CD4-positive, CD25-positive, alpha-beta regulatory T cell (primary cell): ENCODE measurements at regions not wholly inside any gene's neighbourhood (a gene's known extent, or its start where the extent isn't known, plus 50 kb on each side); places are given as distances from the start of the nearest gene placed in this dataset.

Source experiments
- ATAC-seq, 2 donors: fragments of 150-1000 bp; cut with Tn5 transposase; one replicate each; pipeline ENCODE4 v1.10.0; 2021; ENCODE audit warnings: low read depth in 2 of 2, moderate number of reproducible peaks in 2 of 2, moderate library complexity in 1 of 2
- DNase-seq, 3 donors: peaks; one replicate each; pipeline versions ENCODE4 v3.0.0 to v3.0.0-alpha.2; 2012 to 2022; ENCODE audit warnings: mixed read lengths in 1 of 3
- H3K27ac ChIP-seq: one replicate; pipeline ENCODE4 v1.7.0; 2013; ENCODE audit warnings: mild to moderate bottlenecking, low read length; ENCODE audit not compliant: insufficient read depth, poor library complexity, severe bottlenecking
- H3K27me3 ChIP-seq: one replicate; pipeline ENCODE4 v1.7.0; 2013; ENCODE audit warnings: low read length; ENCODE audit not compliant: control insufficient read depth, insufficient read depth
- H3K36me3 ChIP-seq: one replicate; pipeline ENCODE4 v1.7.0; 2013; ENCODE audit warnings: mild to moderate bottlenecking, low read length, moderate library complexity; ENCODE audit not compliant: control insufficient read depth, insufficient read depth
- H3K4me1 ChIP-seq: 2 replicates; pipeline ENCODE4 v1.7.0; 2013; ENCODE audit warnings: mild to moderate bottlenecking, low read length; ENCODE audit not compliant: insufficient read depth, control insufficient read depth, poor library complexity, severe bottlenecking
- H3K4me3 ChIP-seq: one replicate; pipeline ENCODE4 v1.7.0; 2013; ENCODE audit warnings: low read depth, mild to moderate bottlenecking, low read length, moderate library complexity
- H3K9me3 ChIP-seq, 2 experiments: 1 replicate in 1 of 2; 2 replicates in 1 of 2; pipeline ENCODE4 v1.7.0; 2013; ENCODE audit warnings: low read length in 2 of 2, mild to moderate bottlenecking in 1 of 2, moderate library complexity in 1 of 2; ENCODE audit not compliant: control insufficient read depth in 2 of 2
- H3K27ac Mint-ChIP-seq, 3 donors: one replicate each; pipeline ENCODE4 v1.8.0; 2020 to 2022; ENCODE audit warnings: mild to moderate bottlenecking in 3 of 3, mixed read lengths in 3 of 3, moderate library complexity in 2 of 3
- H3K27me3 Mint-ChIP-seq: one replicate; pipeline ENCODE4 v1.8.0; 2022; ENCODE audit warnings: mild to moderate bottlenecking, mixed read lengths
- H3K36me3 Mint-ChIP-seq: one replicate; pipeline ENCODE4 v1.8.0; 2020; ENCODE audit warnings: mixed read lengths
- H3K4me1 Mint-ChIP-seq, 4 donors: one replicate each; pipeline ENCODE4 v1.8.0; 2020 to 2022; ENCODE audit warnings: mixed read lengths in 4 of 4, mild to moderate bottlenecking in 1 of 4
- H3K4me3 Mint-ChIP-seq, 4 donors: one replicate each; pipeline ENCODE4 v1.8.0; 2020 to 2022; ENCODE audit warnings: mild to moderate bottlenecking in 4 of 4, mixed read lengths in 4 of 4, moderate library complexity in 3 of 4
- H3K9me3 Mint-ChIP-seq, 7 donors: one replicate each; pipeline ENCODE4 v1.8.0; 2020 to 2022; ENCODE audit warnings: mixed read lengths in 7 of 7, mild to moderate bottlenecking in 3 of 7, moderate library complexity in 2 of 7

- no peaks in the 10 kb centered on the region for H3K27me3 Mint-ChIP-seq
Observed at GRCh38 chr12:46948936-46949545, 123.2 kb upstream of the SLC38A4 start.

GRCh38 chr12:46950094-46950493 is 124.3 kb upstream of the SLC38A4 start:
- H3K4me1 ChIP-seq, result no peaks in the 10 kb centered on the region
- no peak for ATAC-seq
- no peaks in the 10 kb centered on the region for H3K4me1 Mint-ChIP-seq
- no peaks in the 10 kb centered on the region for H3K9me3 ChIP-seq
- DNase-seq, result no peak
- H3K27ac ChIP-seq, result no peak overlapping the region
- H3K4me3 Mint-ChIP-seq, result no peak overlapping the region
- H3K27me3 Mint-ChIP-seq, result no peaks in the 10 kb centered on the region
- H3K27ac Mint-ChIP-seq, result no peak overlapping the region
- no peak overlapping the region for H3K4me3 ChIP-seq
- peaks cover 0 to 3% (median 0%) of the 10 kb centered on the region in 7 donors for H3K9me3 Mint-ChIP-seq
- peaks cover 8% of the 10 kb centered on the region for H3K27me3 ChIP-seq
- no peaks in the 10 kb centered on the region for H3K36me3 ChIP-seq
- no peaks in the 10 kb centered on the region for H3K36me3 Mint-ChIP-seq

More at GRCh38 chr12:46948936-46949545, 123.2 kb upstream of the SLC38A4 start:
- H3K36me3 ChIP-seq, result no peaks in the 10 kb centered on the region
- Mint-ChIP-seq H3K36me3 (no peaks in the 10 kb centered on the region), H3K27ac (no peak overlapping the region), H3K4me3 (no peak overlapping the region), H3K9me3 (peaks cover 0 to 3% (median 0%) of the 10 kb centered on the region in 7 donors), H3K4me1 (no peaks in the 10 kb centered on the region)
- DNase-seq (no peak), ATAC-seq (no peak)
- H3K9me3 ChIP-seq, result no peaks in the 10 kb centered on the region
- no peaks in the 10 kb centered on the region for H3K4me1 ChIP-seq
- no peak overlapping the region for H3K4me3 ChIP-seq
- H3K27me3 ChIP-seq, result peaks cover 5% of the 10 kb centered on the region
- H3K27ac ChIP-seq, result no peak overlapping the region

GRCh38 chr12:46952880-46953483 is 126.4 kb upstream of the PCED1B start:
- Histone ChIP-seq H3K4me1 (no peaks in the 10 kb centered on the region), H3K9me3 (no peaks in the 10 kb centered on the region), H3K27ac (no peak overlapping the region), H3K27me3 (peaks cover 10% of the 10 kb centered on the region), H3K4me3 (no peak overlapping the region), H3K36me3 (no peaks in the 10 kb centered on the region)
- Mint-ChIP-seq H3K4me1 (no peaks in the 10 kb centered on the region), H3K36me3 (no peaks in the 10 kb centered on the region), H3K4me3 (no peak overlapping the region), H3K27me3 (peaks cover 12% of the 10 kb centered on the region), H3K27ac (no peak overlapping the region), H3K9me3 (peaks cover 0 to 3% (median 0%) of the 10 kb centered on the region in 7 donors)
- DNase-seq (no peak), ATAC-seq (no peak)

- H3K27ac Mint-ChIP-seq, result no peak overlapping the region
- H3K27me3 Mint-ChIP-seq, result peaks cover 14% of the 10 kb centered on the region
- Histone ChIP-seq H3K27me3 (peaks cover 14% of the 10 kb centered on the region), H3K27ac (no peak overlapping the region), H3K4me1 (no peaks in the 10 kb centered on the region), H3K4me3 (no peak overlapping the region), H3K36me3 (no peaks in the 10 kb centered on the region), H3K9me3 (no peaks in the 10 kb centered on the region)
- H3K9me3 Mint-ChIP-seq, result no peaks in the 10 kb centered on the region
- no peak overlapping the region for H3K4me3 Mint-ChIP-seq
- H3K36me3 Mint-ChIP-seq, result no peaks in the 10 kb centered on the region
- ATAC-seq (no peak), DNase-seq (no peak)
- no peaks in the 10 kb centered on the region for H3K4me1 Mint-ChIP-seq
Observed at GRCh38 chr12:46956451-46957035, 122.9 kb upstream of the PCED1B start.

- Histone ChIP-seq H3K27ac (no peak overlapping the region), H3K36me3 (no peaks in the 10 kb centered on the region), H3K4me1 (no peaks in the 10 kb centered on the region), H3K4me3 (no peak overlapping the region), H3K9me3 (no peaks in the 10 kb centered on the region), H3K27me3 (peaks cover 14% of the 10 kb centered on the region)
- Mint-ChIP-seq H3K4me3 (no peak overlapping the region), H3K36me3 (no peaks in the 10 kb centered on the region), H3K27me3 (peaks cover 14% of the 10 kb centered on the region), H3K27ac (no peak overlapping the region), H3K4me1 (no peaks in the 10 kb centered on the region), H3K9me3 (no peaks in the 10 kb centered on the region)
- ATAC-seq, result no peak
- no peak for DNase-seq
Observed at GRCh38 chr12:46958053-46958452, 121.4 kb upstream of the PCED1B start.

GRCh38 chr12:46958599-46959290 is 120.7 kb upstream of the PCED1B start:
- ATAC-seq (no peak), DNase-seq (no peak)
- Histone ChIP-seq H3K4me1 (no peaks in the 10 kb centered on the region), H3K27me3 (peaks cover 14% of the 10 kb centered on the region), H3K36me3 (no peaks in the 10 kb centered on the region), H3K27ac (no peak overlapping the region), H3K4me3 (no peak overlapping the region), H3K9me3 (no peaks in the 10 kb centered on the region)
- no peaks in the 10 kb centered on the region for H3K9me3 Mint-ChIP-seq
- H3K36me3 Mint-ChIP-seq, result no peaks in the 10 kb centered on the region
- H3K4me1 Mint-ChIP-seq, result no peaks in the 10 kb centered on the region
- H3K4me3 Mint-ChIP-seq, result no peak overlapping the region
- H3K27me3 Mint-ChIP-seq, result peaks cover 14% of the 10 kb centered on the region
- H3K27ac Mint-ChIP-seq, result no peak overlapping the region

- Histone ChIP-seq H3K4me3 (no peak overlapping the region), H3K4me1 (no peaks in the 10 kb centered on the region), H3K27ac (no peak overlapping the region), H3K9me3 (no peaks in the 10 kb centered on the region), H3K36me3 (no peaks in the 10 kb centered on the region), H3K27me3 (peaks cover 10% of the 10 kb centered on the region)
- Mint-ChIP-seq H3K4me3 (no peak overlapping the region), H3K36me3 (no peaks in the 10 kb centered on the region), H3K27ac (no peak overlapping the region), H3K27me3 (peaks cover 17% of the 10 kb centered on the region), H3K9me3 (no peaks in the 10 kb centered on the region), H3K4me1 (no peaks in the 10 kb centered on the region)
- DNase-seq (no peak), ATAC-seq (no peak)
Observed at GRCh38 chr12:46959502-46959901, 119.9 kb upstream of the PCED1B start.
